Endothelial cell of umbilical vein (primary cell): ENCODE measurements at regions not wholly inside any gene's neighbourhood (a gene's known extent, or its start where the extent isn't known, plus 50 kb on each side); places are given as distances from the start of the nearest gene placed in this dataset.

Experiments used
- BruUV-seq: library from RNA; stranded (reverse); fragments of 400-500 nt; replicated peaks from 2 replicates; lab custom pipeline; 2021; lab: Mats Ljungman, UMichigan
- CTCF ChIA-PET: fragments of 300-600, 350-600 bp; sonication (Branson Sonifier 250); formaldehyde crosslinking; loops from one replicate; lab custom pipeline; 2021; ENCODE audit warnings: antibody characterized with exemption, inconsistent platforms; lab: Charles Lee
- POLR2A ChIA-PET: fragments of 300-600, 350-600 bp; sonication (Branson Sonifier 250); formaldehyde crosslinking; loops from one replicate; lab custom pipeline; 2021; ENCODE audit warnings: antibody characterized with exemption, inconsistent platforms; lab: Charles Lee
- DNase-seq: peaks from one replicate; pipeline ENCODE4 v3.0.0-alpha.2; 2011; ENCODE audit warnings: low read depth, low spot score
- FAIRE-seq: peaks from 2 replicates; lab custom pipeline; 2011; peaks lifted over from hg19 to GRCh38; lab: Jason Lieb, UNC
- H2AFZ ChIP-seq: 2 replicates; pipeline ENCODE4 v1.6.0; 2012; ENCODE audit warnings: low read depth, low read length, control low read depth, inconsistent platforms
- H3K27ac ChIP-seq: 2 replicates; pipeline ENCODE4 v1.5.1; 2011; ENCODE audit warnings: low read depth, mild to moderate bottlenecking, control low read depth, low read length, moderate library complexity; ENCODE audit not compliant: insufficient read depth
- H3K27me3 ChIP-seq, 2 experiments: 2 replicates each; pipeline versions ENCODE4 v1.6.0 to v1.6.1; 2011; ENCODE audit warnings: low read length in 2 of 2, mixed read lengths in 1 of 2; ENCODE audit not compliant: control insufficient read depth in 2 of 2, insufficient read depth in 2 of 2
- H3K36me3 ChIP-seq, 2 experiments: 2 replicates in 1 of 2; 3 replicates in 1 of 2; pipeline ENCODE4 v1.5.1; 2011; ENCODE audit warnings: low read length in 2 of 2, mild to moderate bottlenecking in 1 of 2, moderate library complexity in 1 of 2; ENCODE audit not compliant: control insufficient read depth in 2 of 2, insufficient read depth in 2 of 2; ENCODE audit errors: extremely low read depth in 1 of 2
- H3K4me1 ChIP-seq: 3 replicates; pipeline ENCODE4 v1.5.1; 2011; ENCODE audit warnings: mild to moderate bottlenecking, low read length; ENCODE audit not compliant: control insufficient read depth, insufficient read depth; ENCODE audit errors: extremely low read depth
- H3K4me2 ChIP-seq: 2 replicates; pipeline ENCODE4 v1.6.1; 2011; ENCODE audit warnings: low read length, control low read depth, mixed read lengths; ENCODE audit not compliant: insufficient read depth
- H3K4me3 ChIP-seq, 3 experiments: fragments of 200-600 bp in 1 of 3; sonication (generic), shearing (Covaris generic) in 1 of 3; replicated peaks in 1 of 3; 2 replicates each; pipeline ENCODE4 v1.5.1; 2011 to 2016; ENCODE audit warnings: control low read depth in 3 of 3, low read length in 3 of 3, mild to moderate bottlenecking in 2 of 3, inconsistent platforms in 1 of 3, low read depth in 1 of 3, moderate library complexity in 1 of 3; ENCODE audit not compliant: insufficient read depth in 1 of 3
- H3K79me2 ChIP-seq: 2 replicates; pipeline ENCODE4 v1.6.0; 2012; ENCODE audit warnings: low read length, inconsistent platforms; ENCODE audit not compliant: control insufficient read depth, insufficient read depth
- H3K9ac ChIP-seq: replicated peaks from 2 replicates; pipeline ENCODE3; 2011; ENCODE audit warnings: low read length, control low read depth; ENCODE audit not compliant: insufficient read depth; ENCODE audit errors: extremely low read depth
- H3K9me1 ChIP-seq: replicated peaks from 3 replicates; pipeline ENCODE4 v1.6.0; 2011; ENCODE audit warnings: mild to moderate bottlenecking, low read length; ENCODE audit not compliant: control insufficient read depth, insufficient read depth; ENCODE audit errors: extremely low read depth
- H3K9me3 ChIP-seq: replicated peaks from 2 replicates; pipeline ENCODE4 v1.5.1; 2012; ENCODE audit warnings: low read length, inconsistent platforms; ENCODE audit not compliant: control insufficient read depth, insufficient read depth
- H4K20me1 ChIP-seq: replicated peaks from 2 replicates; pipeline ENCODE3; 2011; ENCODE audit warnings: mild to moderate bottlenecking, low read length; ENCODE audit not compliant: control insufficient read depth, insufficient read depth; ENCODE audit errors: extremely low read depth
- CTCF ChIP-seq, 2 donors: IDR thresholded peaks; 1 replicate in 1 of 2; 2 replicates in 1 of 2; pipeline ENCODE4 v1.5.1; 2011; ENCODE audit warnings: low read length in 2 of 2, mild to moderate bottlenecking in 2 of 2, moderate library complexity in 2 of 2, control low read depth in 1 of 2, inconsistent platforms in 1 of 2, low read depth in 1 of 2; ENCODE audit not compliant: insufficient read depth in 1 of 2; ENCODE audit errors: extremely low read depth in 1 of 2
- FOS ChIP-seq: IDR thresholded peaks from 2 replicates; pipeline ENCODE4 v1.6.1; 2011; ENCODE audit warnings: mild to moderate bottlenecking, low read length, moderate library complexity, borderline replicate concordance; ENCODE audit not compliant: insufficient read depth
- GATA2 ChIP-seq: IDR thresholded peaks from 2 replicates; pipeline ENCODE4 v1.7.0; 2011; ENCODE audit warnings: low read depth, mild to moderate bottlenecking, moderate library complexity, mixed read lengths, low read length; ENCODE audit not compliant: insufficient read length, insufficient read depth
- JUN ChIP-seq: IDR thresholded peaks from 2 replicates; pipeline ENCODE4 v1.6.1; 2011; ENCODE audit warnings: borderline replicate concordance, low read depth; ENCODE audit not compliant: insufficient read length, insufficient read depth
- MAX ChIP-seq: IDR thresholded peaks from 2 replicates; pipeline ENCODE4 v1.6.1; 2011; ENCODE audit not compliant: insufficient read depth, insufficient read length
- MYC ChIP-seq: IDR thresholded peaks from one replicate; pipeline ENCODE4 v1.6.1; 2011; ENCODE audit warnings: mild to moderate bottlenecking, low read depth, low read length
- POLR2A ChIP-seq: IDR thresholded peaks from 2 replicates; pipeline ENCODE4 v1.6.1; 2012; ENCODE audit warnings: low read depth, mild to moderate bottlenecking, control low read depth, low read length
- POLR2AphosphoS5 ChIP-seq: IDR thresholded peaks from 2 replicates; pipeline ENCODE4 v1.6.1; 2012; ENCODE audit warnings: low read depth, mild to moderate bottlenecking, control low read depth, low read length, moderate library complexity; ENCODE audit not compliant: insufficient read depth
- dilution Hi-C: fragments of 300-500 bp; cut with MboI; formaldehyde crosslinking; loops from one replicate; pipeline ENCODE4 v1.15.0; 2019; ENCODE audit warnings: low sequenced_read_pairs; ENCODE audit not compliant: extremely low pct_ligation_motif_present
- intact Hi-C: fragments of 100-400 bp; cut with micrococcal nuclease; formaldehyde crosslinking; loops from one replicate; pipeline ENCODE4 v1.10.0; 2022

GRCh38 chr2:21307037-21307436 lies 183.3 kb downstream of the TDRD15 start:
- Histone ChIP-seq H3K9me3 (no peaks in the 10 kb centered on the region), H3K4me3 (no peak overlapping the region), H3K9me1 (no peaks in the 10 kb centered on the region), H3K4me2 (no peak overlapping the region), H3K9ac (no peak overlapping the region), H2AFZ (no peak overlapping the region), H3K36me3 (no peaks in the 10 kb centered on the region), H3K27me3 (no peaks in the 10 kb centered on the region), H3K27ac (no peak overlapping the region), H4K20me1 (no peaks in the 10 kb centered on the region), H3K79me2 (no peaks in the 10 kb centered on the region), H3K4me1 (no peaks in the 10 kb centered on the region)
- intact Hi-C loops (no loop called here), dilution Hi-C loops (no loop called here)
- POLR2A ChIA-PET: no interaction called here
- TF ChIP-seq POLR2AphosphoS5 (no peak), GATA2 (no peak), MAX (no peak), MYC (no peak), CTCF (IDR thresholded peaks at IDR 0.05; ENCODE audit: extremely low read depth in 1 of 2, insufficient read depth in 1 of 2, low read depth in 1 of 2, low read length in 2 of 2) (no peak), POLR2A (no peak), FOS (no peak), JUN (no peak)
- FAIRE-seq: no peak
- CTCF ChIA-PET: no interaction called here
- no TSS peak for BruUV-seq
- no peak for DNase-seq
